Astrocyte of the cerebellum (primary cell): ENCODE measurements at regions not wholly inside any gene's neighbourhood (a gene's known extent, or its start where the extent isn't known, plus 50 kb on each side); places are given as distances from the start of the nearest gene placed in this dataset.
"Not testable (repeated sequence)": the region's sequence is repeated elsewhere in the genome, so short reads cannot be mapped to it uniquely, and the experiment has no call there.

Experiments
- DNase-seq: peaks from one replicate; pipeline ENCODE4 v3.0.0-alpha.2; 2011; ENCODE audit warnings: low read depth
- H3K4me3 ChIP-seq: 2 replicates; pipeline ENCODE4 v1.5.1; 2011; ENCODE audit warnings: mild to moderate bottlenecking, low read depth, low read length, moderate library complexity
- CTCF ChIP-seq: IDR thresholded peaks from 2 replicates; pipeline ENCODE4 v1.5.1; 2012; ENCODE audit warnings: low read length, low read depth, moderate library complexity, mild to moderate bottlenecking; ENCODE audit errors: missing control alignments
- in situ Hi-C: cut with HindIII; loops from 2 replicates; pipeline ENCODE4 v1.10.0; 2017; ENCODE audit warnings: low sequenced_read_pairs

GRCh38 chr2:105487142-105488069, 88.6 kb upstream of the FHL2 start:
- in situ Hi-C loops, result no loop called here
- H3K4me3 ChIP-seq, result no peak overlapping the region
- DNase-seq, result peak; percentile 81
- TF ChIP-seq CTCF, result no peak

GRCh38 chr2:105486762-105487141, 87.9 kb upstream of the FHL2 start:
- DNase-seq, result no peak
- no peak for TF ChIP-seq CTCF
- in situ Hi-C loops, result no loop called here
- H3K4me3 ChIP-seq, result no peak overlapping the region

GRCh38 chr2:105478670-105479069, 79.8 kb upstream of the FHL2 start:
- no peak for DNase-seq
- H3K4me3 ChIP-seq, result no peak overlapping the region
- in situ Hi-C loops, result no loop called here
- no peak for TF ChIP-seq CTCF

- DNase-seq, H3K4me3 ChIP-seq, in situ Hi-C loops: not testable (repeated sequence)
Measured at GRCh38 chr2:105477050-105477620, 78.3 kb upstream of the FHL2 start.

- in situ Hi-C loops, result no loop called here
- no peak overlapping the region for H3K4me3 ChIP-seq
- no peak for TF ChIP-seq CTCF
- no peak for DNase-seq
Measured at GRCh38 chr2:105473011-105473410, 74.2 kb upstream of the FHL2 start.

GRCh38 chr2:105470979-105471378, 72.1 kb upstream of the FHL2 start:
- no peak for TF ChIP-seq CTCF
- H3K4me3 ChIP-seq, result no peak overlapping the region
- in situ Hi-C loops, result no loop called here

GRCh38 chr2:105469781-105470180, 70.9 kb upstream of the FHL2 start:
- no peak for TF ChIP-seq CTCF
- in situ Hi-C loops, result no loop called here
- no peak overlapping the region for H3K4me3 ChIP-seq
- no peak for DNase-seq

More at GRCh38 chr2:105470979-105471378, 72.1 kb upstream of the FHL2 start:
- DNase-seq, result no peak
